Neuronal stem cell (in vitro differentiated cells): ENCODE measurements at regions not wholly inside any gene's neighbourhood (a gene's known extent, or its start where the extent isn't known, plus 50 kb on each side); places are given as distances from the start of the nearest gene placed in this dataset.
A peak's percentile ranks its signal among the peaks of the same experiment; 100 is the strongest.
"Not testable (repeated sequence)": the region's sequence is repeated elsewhere in the genome, so short reads cannot be mapped to it uniquely, and the experiment has no call there.

ENCODE experiments used
- DNase-seq: peaks from one replicate; pipeline ENCODE4 v3.0.0-alpha.2; 2013; ENCODE audit warnings: low spot score
- H2AFZ ChIP-seq: one replicate; pipeline ENCODE4 v1.6.1; 2013; ENCODE audit warnings: mild to moderate bottlenecking, low read length, inconsistent platforms
- H2AK5ac ChIP-seq: 2 replicates; pipeline ENCODE4 v1.6.1; 2013; ENCODE audit warnings: low read depth, mild to moderate bottlenecking, inconsistent platforms, low read length, moderate library complexity, mixed read lengths
- H2BK120ac ChIP-seq: 2 replicates; pipeline ENCODE4 v1.6.1; 2013; ENCODE audit warnings: low read depth, mild to moderate bottlenecking, inconsistent platforms, low read length, moderate library complexity, mixed read lengths
- H2BK12ac ChIP-seq: one replicate; pipeline ENCODE4 v1.6.1; 2013; ENCODE audit warnings: low read length, inconsistent platforms
- H2BK15ac ChIP-seq: 2 replicates; pipeline ENCODE4 v1.6.1; 2013; ENCODE audit warnings: mild to moderate bottlenecking, low read length, inconsistent platforms, mixed read lengths
- H2BK5ac ChIP-seq: one replicate; pipeline ENCODE4 v1.6.1; 2013; ENCODE audit warnings: inconsistent platforms, mild to moderate bottlenecking, low read length, moderate library complexity
- H3K14ac ChIP-seq: one replicate; pipeline ENCODE4 v1.6.1; 2013; ENCODE audit warnings: low read length, inconsistent platforms
- H3K18ac ChIP-seq: 2 replicates; pipeline ENCODE4 v1.6.1; 2013; ENCODE audit warnings: low read length, inconsistent platforms
- H3K23ac ChIP-seq: 2 replicates; pipeline ENCODE4 v1.6.1; 2013; ENCODE audit warnings: low read depth, mild to moderate bottlenecking, mixed read lengths, low read length, inconsistent platforms; ENCODE audit not compliant: poor library complexity
- H3K27ac ChIP-seq: replicated peaks from 3 replicates; pipeline ENCODE4 v1.5.1; 2013; ENCODE audit warnings: low read length, inconsistent platforms
- H3K27me3 ChIP-seq, 3 experiments: 2 replicates each; pipeline ENCODE4 v1.6.1; 2013; ENCODE audit warnings: low read length in 3 of 3, mild to moderate bottlenecking in 2 of 3, inconsistent platforms in 1 of 3, low read depth in 1 of 3, mixed read lengths in 1 of 3, moderate library complexity in 1 of 3; ENCODE audit not compliant: control insufficient read depth in 3 of 3, insufficient read depth in 3 of 3
- H3K36me3 ChIP-seq, 2 donors: replicated peaks in 1 of 2; 2 replicates each; pipeline ENCODE4 v1.6.1; 2013; ENCODE audit warnings: low read length in 2 of 2; ENCODE audit not compliant: control insufficient read depth in 2 of 2, insufficient read depth in 2 of 2
- H3K4ac ChIP-seq: 2 replicates; pipeline ENCODE4 v1.6.1; 2013; ENCODE audit warnings: inconsistent platforms, mild to moderate bottlenecking, low read length, moderate library complexity
- H3K4me1 ChIP-seq, 2 donors: 1 replicate in 1 of 2; 2 replicates in 1 of 2; pipeline ENCODE4 v1.6.1; 2013; ENCODE audit warnings: low read length in 2 of 2, low read depth in 1 of 2; ENCODE audit not compliant: control insufficient read depth in 2 of 2, insufficient read depth in 1 of 2
- H3K4me2 ChIP-seq: one replicate; pipeline ENCODE4 v1.6.1; 2013; ENCODE audit warnings: mild to moderate bottlenecking, low read length, inconsistent platforms; ENCODE audit not compliant: insufficient read depth, poor library complexity, severe bottlenecking
- H3K4me3 ChIP-seq, 2 donors: 2 replicates each; pipeline ENCODE4 v1.5.1; 2013; ENCODE audit warnings: low read length in 2 of 2, mild to moderate bottlenecking in 2 of 2, inconsistent platforms in 1 of 2, moderate library complexity in 1 of 2
- H3K79me1 ChIP-seq: one replicate; pipeline ENCODE4 v1.6.1; 2013; ENCODE audit warnings: low read depth, mild to moderate bottlenecking, inconsistent platforms, low read length, moderate library complexity
- H3K9ac ChIP-seq: one replicate; pipeline ENCODE4 v1.6.1; 2013; ENCODE audit warnings: mild to moderate bottlenecking, low read depth, low read length, inconsistent platforms; ENCODE audit not compliant: poor library complexity
- H3K9me3 ChIP-seq, 2 donors: replicated peaks in 1 of 2; 2 replicates each; pipeline versions ENCODE3 to v1.6.1; 2013; ENCODE audit warnings: low read length in 2 of 2, mild to moderate bottlenecking in 2 of 2, inconsistent platforms in 1 of 2, low read depth in 1 of 2, mixed read lengths in 1 of 2, moderate library complexity in 1 of 2; ENCODE audit not compliant: control insufficient read depth in 2 of 2, insufficient read depth in 1 of 2
- H4K8ac ChIP-seq: one replicate; pipeline ENCODE4 v1.6.1; 2013; ENCODE audit warnings: low read depth, mild to moderate bottlenecking, inconsistent platforms, low read length, moderate library complexity
- H4K91ac ChIP-seq: one replicate; pipeline ENCODE4 v1.6.1; 2013; ENCODE audit warnings: low read length, low read depth, mild to moderate bottlenecking, inconsistent platforms; ENCODE audit not compliant: poor library complexity
- WGBS, 2 donors: extraction: QIAGEN DNeasy Blood & Tissue Kit; methylation state at CpG; one replicate each; pipeline ENCODE4 v1.1.7; 2013; ENCODE audit warnings: missing lambda C conversion rate in 2 of 2, mixed read lengths in 1 of 2; ENCODE audit not compliant: insufficient read length in 2 of 2, insufficient replicate concordance in 1 of 2; ENCODE audit errors: extremely low coverage in 2 of 2; 5-methylcytosine and 5-hydroxymethylcytosine counted together

DNA sequence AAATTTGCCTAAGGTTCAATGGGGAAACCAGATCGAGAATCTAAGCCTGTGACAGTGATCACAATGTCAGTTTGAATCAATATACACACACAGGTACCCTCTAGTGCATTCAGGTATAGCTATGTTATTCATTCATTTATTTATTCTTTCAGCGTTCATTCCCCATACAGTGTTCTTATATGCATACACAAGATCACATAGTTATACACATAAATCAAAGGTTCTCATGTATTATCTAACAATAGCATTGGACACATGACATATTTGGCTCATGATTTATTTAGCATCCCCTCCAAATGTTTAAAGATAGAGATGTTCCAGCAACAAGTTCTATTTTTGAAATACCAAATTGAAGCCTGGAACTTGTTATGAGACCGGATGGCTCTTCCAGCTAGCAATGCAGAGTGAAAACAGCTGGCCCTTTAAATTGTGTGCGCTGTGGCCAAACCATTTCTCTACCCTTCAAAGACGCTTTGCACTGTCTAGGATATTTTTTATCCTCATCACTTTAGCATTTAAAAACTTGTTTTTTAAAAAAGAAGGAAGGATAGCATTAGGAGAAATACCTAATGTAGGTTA is 131.0 kb downstream of the ATXN3L start:
- Histone ChIP-seq H3K4me1 (no peaks in the 10 kb centered on the region), H2BK5ac (no peak overlapping the region), H3K9ac (no peak overlapping the region), H2BK12ac (no peak overlapping the region), H3K18ac (no peak overlapping the region), H3K79me1 (no peaks in the 10 kb centered on the region), H3K4me2 (no peak overlapping the region), H4K91ac (no peak overlapping the region), H3K4me3 (no peak overlapping the region), H4K8ac (no peak overlapping the region), H3K27ac (no peak overlapping the region), H2AK5ac (no peak overlapping the region), H3K23ac (no peak overlapping the region), H3K4ac (no peak overlapping the region), H3K9me3 (no peaks in the 10 kb centered on the region), H3K27me3 (no peaks in the 10 kb centered on the region), H3K14ac (no peak overlapping the region), H2BK15ac (no peak overlapping the region), H2BK120ac (no peak overlapping the region), H3K36me3 (no peaks in the 10 kb centered on the region), H2AFZ (no peak overlapping the region)
- no peak for DNase-seq
- WGBS, 2 donors, result no CpG with 5 or more reads among the region's 5 CpGs

DNA sequence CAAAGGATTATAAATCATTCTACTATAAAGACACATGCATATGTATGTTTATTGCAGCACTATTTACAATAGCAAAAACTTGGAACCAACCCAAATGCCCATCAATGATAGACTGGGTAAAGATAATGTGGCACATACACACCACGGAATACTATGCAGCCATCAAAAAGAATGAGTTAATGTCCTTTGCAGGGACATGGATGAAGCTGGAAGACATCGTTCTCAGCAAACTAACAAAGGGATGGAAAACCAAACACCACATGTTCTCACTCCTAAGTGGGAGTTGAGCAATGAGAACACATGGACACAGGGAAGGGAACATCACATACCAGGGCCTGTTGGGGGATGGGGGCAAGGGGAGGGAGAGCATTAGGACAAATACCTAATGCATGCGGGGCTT is 133.2 kb downstream of the ATXN3L start:
- WGBS, 2 donors, result no CpG with 5 or more reads among the region's 3 CpGs

DNA sequence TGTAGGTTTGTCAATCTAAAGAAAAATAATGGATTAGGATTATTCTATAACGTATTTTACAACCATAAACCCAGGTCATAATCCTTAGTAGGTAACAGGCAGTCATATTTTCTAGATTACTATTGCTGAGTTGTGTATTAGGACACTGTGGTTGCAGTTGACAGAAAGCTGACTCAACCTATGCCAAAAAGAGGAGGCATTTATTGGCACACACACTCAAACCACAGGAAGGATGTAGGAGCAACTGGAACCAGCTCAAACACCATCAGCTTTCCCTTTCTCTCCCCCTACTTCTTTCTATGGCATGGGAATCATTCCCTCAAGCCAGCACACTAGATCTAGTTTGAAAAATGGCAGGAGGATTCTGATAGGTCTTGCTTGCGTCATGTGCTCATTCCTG is 136.4 kb upstream of the FAM9C start:
- Histone ChIP-seq H3K36me3 (no peaks in the 10 kb centered on the region), H3K23ac (no peak overlapping the region), H3K4me2 (no peak overlapping the region), H3K79me1 (no peaks in the 10 kb centered on the region), H2BK15ac (no peak overlapping the region), H2AK5ac (no peak overlapping the region), H3K4me1 (no peaks in the 10 kb centered on the region), H3K9ac (no peak overlapping the region), H2AFZ (no peak overlapping the region), H3K4me3 (no peak overlapping the region), H4K8ac (no peak overlapping the region), H2BK12ac (no peak overlapping the region), H4K91ac (no peak overlapping the region), H3K9me3 (no peaks in the 10 kb centered on the region), H3K14ac (peak overlapping the region; percentile 21), H3K27ac (no peak overlapping the region), H2BK5ac (no peak overlapping the region), H3K27me3 (no peaks in the 10 kb centered on the region), H3K18ac (no peak overlapping the region), H2BK120ac (no peak overlapping the region), H3K4ac (no peak overlapping the region)
- no peak for DNase-seq
- no CpG with 5 or more reads among the region's 2 CpGs for WGBS, 2 donors

More for the DNA sequence above, 133.2 kb downstream of the ATXN3L start:
- H2BK12ac ChIP-seq, H2BK5ac ChIP-seq, H3K4ac ChIP-seq, H3K36me3 ChIP-seq, H3K4me3 ChIP-seq, H2AFZ ChIP-seq, H3K4me2 ChIP-seq, H3K23ac ChIP-seq, H3K4me1 ChIP-seq, H3K18ac ChIP-seq, H4K91ac ChIP-seq, H3K27me3 ChIP-seq, H3K9me3 ChIP-seq, H4K8ac ChIP-seq, H2AK5ac ChIP-seq, H3K9ac ChIP-seq, DNase-seq, H3K79me1 ChIP-seq, H2BK15ac ChIP-seq, H2BK120ac ChIP-seq, H3K14ac ChIP-seq, H3K27ac ChIP-seq: not testable (repeated sequence)

DNA sequence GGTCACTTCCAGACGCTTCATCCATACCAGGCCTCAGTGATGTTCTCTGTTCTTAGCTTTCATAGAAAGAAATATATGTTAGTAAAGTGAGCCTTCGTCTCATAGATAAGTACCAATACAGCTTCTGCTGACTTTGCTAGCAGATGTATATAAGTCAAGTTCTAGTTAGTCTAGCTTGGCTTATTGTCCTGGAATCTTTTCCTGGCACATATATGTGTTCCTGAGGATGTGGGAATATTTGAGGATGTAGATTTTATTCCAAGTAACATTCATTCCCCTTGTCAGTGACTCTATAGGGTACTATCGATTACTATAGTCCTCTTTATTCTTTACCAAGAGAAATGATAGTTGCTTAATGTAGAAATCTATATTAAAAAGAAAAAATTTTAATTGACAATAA is 135.2 kb upstream of the FAM9C start:
- H2BK120ac ChIP-seq, result no peak overlapping the region
- no peak overlapping the region for H3K14ac ChIP-seq
- no peaks in the 10 kb centered on the region for H3K27me3 ChIP-seq
- no peak for DNase-seq
- H2BK12ac ChIP-seq, result no peak overlapping the region
- H3K9ac ChIP-seq, result no peak overlapping the region
- no peaks in the 10 kb centered on the region for H3K79me1 ChIP-seq
- no peak overlapping the region for H3K4me2 ChIP-seq
- no peak overlapping the region for H4K91ac ChIP-seq
- no peaks in the 10 kb centered on the region for H3K9me3 ChIP-seq
- H3K4me1 ChIP-seq, result no peaks in the 10 kb centered on the region
- H3K23ac ChIP-seq, result no peak overlapping the region
- no peak overlapping the region for H2AFZ ChIP-seq
- no peak overlapping the region for H2BK15ac ChIP-seq
- no CpG with 5 or more reads among the region's 3 CpGs for WGBS, 2 donors
- H3K36me3 ChIP-seq, result no peaks in the 10 kb centered on the region
- H3K4ac ChIP-seq, result no peak overlapping the region
- H3K18ac ChIP-seq, result no peak overlapping the region
- no peak overlapping the region for H2BK5ac ChIP-seq
- no peak overlapping the region for H4K8ac ChIP-seq
- H3K4me3 ChIP-seq, result no peak overlapping the region
- H3K27ac ChIP-seq, result no peak overlapping the region
- H2AK5ac ChIP-seq, result no peak overlapping the region
